Peyer's patch (tissue), 4 donors: ENCODE measurements at regions not wholly inside any gene's neighbourhood (a gene's known extent, or its start where the extent isn't known, plus 50 kb on each side); places are given as distances from the start of the nearest gene placed in this dataset.

Experiments used
- CTCF ChIP-seq, 6 experiments: fragments of 450-650 bp in 4 of 6; fragments of 200-600 bp in 2 of 6; sonication (generic) in 1 of 6; IDR thresholded peaks; one replicate each; pipeline ENCODE4 v1.5.1; 2017 to 2019; ENCODE audit warnings: antibody characterized with exemption in 6 of 6, mild to moderate bottlenecking in 3 of 6, moderate library complexity in 1 of 6
- POLR2A ChIP-seq, 2 donors: fragments of 450-650 bp; IDR thresholded peaks; one replicate each; pipeline ENCODE4 v1.5.1; 2017; ENCODE audit warnings: antibody characterized with exemption in 2 of 2, mild to moderate bottlenecking in 2 of 2, moderate library complexity in 2 of 2

- TF ChIP-seq CTCF (IDR thresholded peaks at IDR 0.05) = no peak
- no peak for TF ChIP-seq POLR2A (IDR thresholded peaks at IDR 0.05)
Observed at GRCh38 chr3:177624528-177625495, 427.5 kb upstream of the TBL1XR1 start.
